GM06990 (cell line): ENCODE measurements at regions not wholly inside any gene's neighbourhood (a gene's known extent, or its start where the extent isn't known, plus 50 kb on each side); places are given as distances from the start of the nearest gene placed in this dataset.

Experiments used
- DNase-seq: peaks from one replicate; pipeline ENCODE4 v3.0.0-alpha.2; 2011; ENCODE audit not compliant: insufficient read length; ENCODE audit errors: extremely low read depth
- H3K27me3 ChIP-seq: replicated peaks from 2 replicates; pipeline ENCODE4 v1.6.0; 2011; ENCODE audit warnings: low read length; ENCODE audit not compliant: control insufficient read depth, insufficient read depth
- H3K36me3 ChIP-seq: 2 replicates; pipeline ENCODE4 v1.5.1; 2011; ENCODE audit warnings: low read length; ENCODE audit not compliant: control insufficient read depth, insufficient read depth
- H3K4me3 ChIP-seq: replicated peaks from 2 replicates; pipeline ENCODE4 v1.5.1; 2011; ENCODE audit warnings: low read depth, mild to moderate bottlenecking, control low read depth, low read length
- CTCF ChIP-seq: IDR thresholded peaks from 2 replicates; pipeline ENCODE4 v1.5.1; 2011; ENCODE audit warnings: low read length, control low read depth, mild to moderate bottlenecking, inconsistent platforms; ENCODE audit not compliant: insufficient read depth, poor library complexity, severe bottlenecking

GRCh38 chr13:110779022-110779421, 65.5 kb downstream of the ING1 start:
- no peaks in the 10 kb centered on the region; the same call in none of the 2 replicates for H3K27me3 ChIP-seq
- DNase-seq, result no peak
- H3K4me3 ChIP-seq, result no peak overlapping the region
- no peaks in the 10 kb centered on the region for H3K36me3 ChIP-seq
- no peak for TF ChIP-seq CTCF

- H3K27me3 ChIP-seq, result no peaks in the 10 kb centered on the region; the same call in 1 of the 2 replicates
- DNase-seq, result no peak
- no peak overlapping the region for H3K4me3 ChIP-seq
- no peaks in the 10 kb centered on the region for H3K36me3 ChIP-seq
- TF ChIP-seq CTCF, result no peak
Observed at GRCh38 chr13:110780422-110780821, 66.9 kb downstream of the ING1 start.

- Histone ChIP-seq H3K36me3 (no peaks in the 10 kb centered on the region), H3K27me3 (no peaks in the 10 kb centered on the region), H3K4me3 (no peak overlapping the region)
- TF ChIP-seq CTCF, result no peak
- no peak for DNase-seq
Observed at GRCh38 chr13:110782185-110782584, 68.7 kb downstream of the ING1 start.

GRCh38 chr13:110784704-110785103, 71.2 kb downstream of the ING1 start:
- no peak overlapping the region for H3K4me3 ChIP-seq

GRCh38 chr13:110788778-110789177, 75.3 kb downstream of the ING1 start:
- Histone ChIP-seq H3K4me3 (no peak overlapping the region), H3K27me3 (no peaks in the 10 kb centered on the region), H3K36me3 (no peaks in the 10 kb centered on the region)
- no peak for TF ChIP-seq CTCF
- no peak for DNase-seq

More at GRCh38 chr13:110784704-110785103, 71.2 kb downstream of the ING1 start:
- Histone ChIP-seq H3K36me3 (no peaks in the 10 kb centered on the region), H3K27me3 (no peaks in the 10 kb centered on the region)
- peak; percentile 9 for DNase-seq
- TF ChIP-seq CTCF, result no peak

GRCh38 chr13:110789871-110790270, 76.4 kb downstream of the ING1 start:
- Histone ChIP-seq H3K4me3 (no peak overlapping the region), H3K36me3 (no peaks in the 10 kb centered on the region), H3K27me3 (no peaks in the 10 kb centered on the region)
- TF ChIP-seq CTCF, result no peak
- DNase-seq, result no peak
